Esophagus muscularis mucosa (tissue), 4 donors: ENCODE measurements at regions not wholly inside any gene's neighbourhood (a gene's known extent, or its start where the extent isn't known, plus 50 kb on each side); places are given as distances from the start of the nearest gene placed in this dataset.

Experiments used
- DNase-seq: peaks from one replicate; pipeline ENCODE4 v3.0.0-alpha.2; 2017; ENCODE audit errors: extremely low spot score
- H3K27ac ChIP-seq, 4 donors: fragments of 200-600 bp; sonication (generic); replicated peaks in 1 of 4; 1 replicate in 3 of 4; 2 replicates in 1 of 4; pipeline ENCODE4 v1.5.1; 2016 to 2019; ENCODE audit warnings: mild to moderate bottlenecking in 1 of 4
- H3K27me3 ChIP-seq, 4 donors: fragments of 200-600 bp; sonication (generic); one replicate each; pipeline versions ENCODE4 v1.5.1 to v1.6.0; 2016 to 2019
- H3K36me3 ChIP-seq, 4 donors: fragments of 200-600 bp; sonication (generic); one replicate each; pipeline ENCODE4 v1.5.1; 2016 to 2019
- H3K4me1 ChIP-seq, 4 donors: fragments of 200-600 bp; sonication (generic); one replicate each; pipeline ENCODE4 v1.5.1; 2016 to 2019
- H3K4me3 ChIP-seq, 4 donors: fragments of 200-600 bp; sonication (generic); 1 replicate in 2 of 4; 2 replicates in 2 of 4; pipeline ENCODE4 v1.5.1; 2016 to 2019; ENCODE audit warnings: mild to moderate bottlenecking in 4 of 4, moderate library complexity in 1 of 4
- H3K9me3 ChIP-seq, 4 donors: fragments of 200-600 bp; sonication (generic); 1 replicate in 3 of 4; 2 replicates in 1 of 4; pipeline ENCODE4 v1.5.1; 2016 to 2019
- CTCF ChIP-seq, 3 experiments: fragments of 200-600 bp in 2 of 3; fragments of 450-650 bp in 1 of 3; sonication (generic) in 2 of 3; IDR thresholded peaks; one replicate each; pipeline ENCODE4 v1.5.1; 2017 to 2019; ENCODE audit warnings: antibody characterized with exemption in 3 of 3, mild to moderate bottlenecking in 2 of 3, moderate library complexity in 1 of 3
- EP300 ChIP-seq: sonication (generic); formaldehyde crosslinking; IDR thresholded peaks from one replicate; pipeline ENCODE4 v1.6.1; 2017; ENCODE audit warnings: antibody characterized with exemption
- POLR2A ChIP-seq: fragments of 450-650 bp; IDR thresholded peaks from one replicate; pipeline ENCODE4 v1.6.1; 2017; ENCODE audit warnings: antibody characterized with exemption, moderate library complexity, mild to moderate bottlenecking, low read depth
- POLR2AphosphoS5 ChIP-seq, 2 donors: sonication (generic); formaldehyde crosslinking; IDR thresholded peaks; one replicate each; pipeline ENCODE4 v1.6.1; 2017; ENCODE audit warnings: antibody characterized with exemption in 2 of 2
- WGBS: methylation state at CpG from one replicate; pipeline ENCODE4 v1.1.5; 2018; 5-methylcytosine and 5-hydroxymethylcytosine counted together
- intact Hi-C: fragments of 100-400 bp; cut with DNase I; formaldehyde crosslinking; loops from one replicate; pipeline ENCODE4 v1.15.1; 2023

DNA sequence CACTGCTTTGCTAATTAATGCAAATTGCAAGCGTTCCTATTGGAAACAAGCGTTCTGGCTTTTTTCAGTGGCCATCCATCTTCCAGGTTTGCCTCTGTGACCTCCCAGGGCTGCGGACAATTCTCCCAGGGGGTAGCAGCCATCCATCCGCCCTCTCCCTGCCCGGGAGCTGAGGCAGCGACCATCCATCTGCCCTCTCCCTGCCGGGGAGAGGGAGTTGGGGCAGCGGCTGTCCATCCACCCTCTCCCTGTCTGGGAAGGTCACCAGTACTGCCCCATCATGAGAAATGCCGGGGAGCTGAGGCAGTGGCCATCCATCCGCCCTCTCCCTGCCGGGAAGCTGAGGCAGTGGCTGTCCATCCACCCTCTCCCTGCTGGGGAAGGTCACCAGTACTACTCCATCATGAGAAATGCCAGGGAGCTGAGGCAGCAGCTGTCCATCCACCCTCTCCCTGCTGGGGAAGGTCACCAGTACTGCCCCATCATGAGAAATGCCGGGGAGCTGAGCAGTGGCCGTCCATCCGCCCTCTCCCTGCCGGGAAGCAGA is 394.7 kb downstream of the BRD1 start:
- DNase-seq = no peak
- no peaks in the 10 kb centered on the region for H3K36me3 ChIP-seq
- no peaks in the 10 kb centered on the region for H3K4me1 ChIP-seq
- intact Hi-C loops = no loop called here
- no peak for TF ChIP-seq POLR2AphosphoS5 (IDR thresholded peaks at IDR 0.05)
- TF ChIP-seq CTCF (IDR thresholded peaks at IDR 0.05) = no peak
- no peak for TF ChIP-seq EP300
- TF ChIP-seq POLR2A = no peak
- peaks cover 0 to 17% (median 4%) of the 10 kb centered on the region in 4 donors for H3K9me3 ChIP-seq
- H3K27me3 ChIP-seq = peaks cover 0 to 58% (median 0%) of the 10 kb centered on the region in 4 donors
- WGBS = 28% methylated on average over 4 of the region's 15 CpGs
- H3K4me3 ChIP-seq = no peak overlapping the region
- H3K27ac ChIP-seq = no peak overlapping the region

DNA sequence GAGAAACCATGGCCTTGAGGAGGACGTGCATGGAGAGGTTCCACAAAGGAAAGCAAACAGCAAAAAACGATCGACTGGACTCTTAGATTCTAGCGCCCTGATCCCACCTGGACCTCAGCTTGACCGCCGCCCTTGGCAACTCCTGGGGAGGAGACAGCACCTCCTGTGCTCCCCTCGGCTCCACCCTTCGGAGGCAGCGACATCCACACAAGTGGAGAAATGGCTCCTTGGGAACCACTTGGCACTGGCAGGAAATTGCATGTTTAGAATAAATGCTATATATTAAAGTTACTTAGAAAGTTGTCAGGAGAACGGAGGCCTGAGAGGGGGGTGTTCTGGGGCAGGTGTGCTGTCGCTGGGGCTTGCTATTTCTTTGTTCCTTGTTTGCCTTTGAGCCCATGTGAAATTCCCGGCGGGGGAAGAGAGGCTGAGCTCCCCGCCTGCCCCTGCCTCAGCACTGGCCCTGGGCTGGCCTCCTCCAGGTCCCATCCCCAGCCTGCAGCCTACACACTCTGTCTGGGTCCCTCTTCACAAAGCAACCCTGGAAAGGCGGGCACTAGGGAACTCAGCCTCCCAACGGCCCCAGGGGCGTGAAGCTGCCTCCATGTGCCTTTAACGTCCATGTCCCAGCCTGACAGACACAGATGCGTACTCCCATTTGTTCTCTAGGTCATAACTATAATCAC is 395.3 kb downstream of the BRD1 start:
- H3K4me3 ChIP-seq = no peak overlapping the region
- DNase-seq = no peak
- H3K27me3 ChIP-seq = peaks cover 0 to 61% (median 0%) of the 10 kb centered on the region in 4 donors

DNA sequence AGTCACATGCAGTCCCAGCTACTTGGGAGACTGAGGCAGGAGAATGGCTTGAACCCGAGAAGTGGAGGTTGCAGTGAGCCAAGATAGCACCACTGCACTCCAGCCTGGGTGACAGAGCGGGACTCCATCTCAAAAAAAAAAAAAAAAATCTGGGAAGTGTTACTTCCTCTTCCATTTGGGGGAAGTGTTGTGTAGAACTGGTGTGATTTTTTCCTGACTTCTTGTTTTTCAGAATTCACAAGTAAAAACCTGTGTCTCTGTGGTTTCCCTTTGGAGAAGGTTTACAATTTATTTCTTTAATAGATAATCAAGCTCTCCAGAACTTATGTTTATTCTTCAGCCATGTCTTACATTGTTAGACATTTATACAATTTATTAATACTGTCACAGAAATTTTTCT is 396.1 kb downstream of the BRD1 start:
- peaks cover 0 to 67% (median 0%) of the 10 kb centered on the region in 4 donors for H3K27me3 ChIP-seq
- H3K27ac ChIP-seq = no peak overlapping the region
- H3K9me3 ChIP-seq = peaks cover 0 to 17% (median 4%) of the 10 kb centered on the region in 4 donors
- no peak for DNase-seq
- no peak overlapping the region for H3K4me3 ChIP-seq
- H3K36me3 ChIP-seq = no peaks in the 10 kb centered on the region
- intact Hi-C loops = no loop called here
- TF ChIP-seq POLR2AphosphoS5 (IDR thresholded peaks at IDR 0.05) (no peak), POLR2A (no peak), EP300 (no peak), CTCF (IDR thresholded peaks at IDR 0.05) (no peak)
- H3K4me1 ChIP-seq = no peaks in the 10 kb centered on the region
- 77% methylated on average over 2 of the region's 2 CpGs for WGBS

More for the DNA sequence above, 395.3 kb downstream of the BRD1 start:
- whole genome bisulfite sequencing = 71% methylated on average over 19 of the region's 19 CpGs
- TF ChIP-seq POLR2AphosphoS5 (IDR thresholded peaks at IDR 0.05) (no peak), EP300 (no peak), CTCF (IDR thresholded peaks at IDR 0.05) (no peak), POLR2A (no peak)
- H3K36me3 ChIP-seq = no peaks in the 10 kb centered on the region
- peaks cover 0 to 17% (median 4%) of the 10 kb centered on the region in 4 donors for H3K9me3 ChIP-seq
- H3K4me1 ChIP-seq = no peaks in the 10 kb centered on the region
- intact Hi-C loops = no loop called here
- H3K27ac ChIP-seq = no peak overlapping the region

- Histone ChIP-seq H3K9me3 (peaks cover 0 to 3% (median under 1%) of the 10 kb centered on the region in 4 donors), H3K4me1 (no peaks in the 10 kb centered on the region), H3K27ac (no peak overlapping the region), H3K36me3 (no peaks in the 10 kb centered on the region), H3K27me3 (peaks cover 0 to 67% (median 0%) of the 10 kb centered on the region in 4 donors), H3K4me3 (no peak overlapping the region)
- TF ChIP-seq CTCF (IDR thresholded peaks at IDR 0.05) = no peak
- no peak for TF ChIP-seq POLR2A
- no peak for TF ChIP-seq EP300
- no peak for TF ChIP-seq POLR2AphosphoS5 (IDR thresholded peaks at IDR 0.05)
- DNase-seq = no peak
- intact Hi-C loops = no loop called here
- 57% methylated on average over 7 of the region's 7 CpGs for WGBS
Measured at GRCh38 chr22:49429066-49429465, 398.6 kb downstream of the BRD1 start.
